ENCODE measurements at regions not wholly inside any gene's neighbourhood (a gene's known extent, or its start where the extent isn't known, plus 50 kb on each side); places are given as distances from the start of the nearest gene placed in this dataset.
A peak's percentile ranks its signal among the peaks of the same experiment; 100 is the strongest.

- Histone ChIP-seq H3F3A (ENCODE audit: low read depth) (no peaks in the 10 kb centered on the region), H3K27me3 (no peaks in the 10 kb centered on the region), H3K4me3 (no peak overlapping the region), H3K9me3 (ENCODE audit: low read depth) (no peaks in the 10 kb centered on the region), H3K27ac (no peak overlapping the region), H3K36me3 (no peaks in the 10 kb centered on the region), H4K20me1 (ENCODE audit: low read depth) (no peaks in the 10 kb centered on the region), H3K4me1 (no peaks in the 10 kb centered on the region), H3K4me2 (no peak overlapping the region), H3K79me2 (ENCODE audit: low read depth) (no peaks in the 10 kb centered on the region), H2AFZ (replicated peaks) (peak overlapping the region; percentile 17), H3K9ac (no peak overlapping the region)
- Mint-ChIP-seq H3K36me3 (no peaks in the 10 kb centered on the region), H3K4me1 (no peaks in the 10 kb centered on the region), H3K9me3 (no peaks in the 10 kb centered on the region), H3K27ac (no peak overlapping the region), H3K27me3 (ENCODE audit: insufficient read depth, low read depth) (no peaks in the 10 kb centered on the region), H3K4me3 (no peak overlapping the region)
- DNase-seq (ENCODE audit: low spot score), result no peak
- TF ChIP-seq CTCF (IDR thresholded peaks at IDR 0.05) (no peak), EZH2phosphoT487 (IDR thresholded peaks at IDR 0.05) (no peak), EZH2 (IDR thresholded peaks at IDR 0.05) (no peak)
These were observed 439.5 kb downstream of the AMY1C start for GRCh38 chr1:104189207-104189606.

- Mint-ChIP-seq H3K27ac (no peak overlapping the region), H3K4me1 (no peaks in the 10 kb centered on the region), H3K27me3 (ENCODE audit: insufficient read depth, low read depth) (no peaks in the 10 kb centered on the region), H3K9me3 (no peaks in the 10 kb centered on the region), H3K36me3 (no peaks in the 10 kb centered on the region), H3K4me3 (no peak overlapping the region)
- Histone ChIP-seq H3K79me2 (ENCODE audit: low read depth) (no peaks in the 10 kb centered on the region), H3K4me1 (no peaks in the 10 kb centered on the region), H3K4me2 (no peak overlapping the region), H3F3A (ENCODE audit: low read depth) (no peaks in the 10 kb centered on the region), H2AFZ (replicated peaks) (no peak overlapping the region), H3K27me3 (no peaks in the 10 kb centered on the region), H4K20me1 (ENCODE audit: low read depth) (no peaks in the 10 kb centered on the region), H3K36me3 (no peaks in the 10 kb centered on the region), H3K9ac (no peak overlapping the region), H3K27ac (no peak overlapping the region), H3K9me3 (ENCODE audit: low read depth) (no peaks in the 10 kb centered on the region), H3K4me3 (no peak overlapping the region)
- TF ChIP-seq CTCF (IDR thresholded peaks at IDR 0.05) (no peak), EZH2phosphoT487 (IDR thresholded peaks at IDR 0.05) (no peak), EZH2 (IDR thresholded peaks at IDR 0.05) (no peak)
- DNase-seq (ENCODE audit: low spot score), result no peak
These were observed 441.1 kb downstream of the AMY1C start for GRCh38 chr1:104190821-104191220.

- H3K9me3 Mint-ChIP-seq, result no peaks in the 10 kb centered on the region
- Histone ChIP-seq H3K9ac (no peak overlapping the region), H3K79me2 (ENCODE audit: low read depth) (no peaks in the 10 kb centered on the region), H3K4me3 (no peak overlapping the region), H3K9me3 (ENCODE audit: low read depth) (no peaks in the 10 kb centered on the region), H3K4me1 (no peaks in the 10 kb centered on the region), H3K4me2 (no peak overlapping the region), H2AFZ (replicated peaks) (no peak overlapping the region), H3F3A (ENCODE audit: low read depth) (no peaks in the 10 kb centered on the region), H3K36me3 (no peaks in the 10 kb centered on the region), H4K20me1 (ENCODE audit: low read depth) (no peaks in the 10 kb centered on the region), H3K27ac (no peak overlapping the region), H3K27me3 (no peaks in the 10 kb centered on the region)
- H3K27ac Mint-ChIP-seq, result no peak overlapping the region
- no peak overlapping the region for H3K4me3 Mint-ChIP-seq
- H3K4me1 Mint-ChIP-seq, result no peaks in the 10 kb centered on the region
- no peak for TF ChIP-seq CTCF (IDR thresholded peaks at IDR 0.05)
- TF ChIP-seq EZH2phosphoT487 (IDR thresholded peaks at IDR 0.05), result no peak
- no peak for TF ChIP-seq EZH2 (IDR thresholded peaks at IDR 0.05)
- no peak for DNase-seq (ENCODE audit: low spot score)
- no peaks in the 10 kb centered on the region for H3K27me3 Mint-ChIP-seq (ENCODE audit: insufficient read depth, low read depth)
- no peaks in the 10 kb centered on the region for H3K36me3 Mint-ChIP-seq
These were observed 445.7 kb downstream of the AMY1C start for GRCh38 chr1:104195395-104195794.

- no peaks in the 10 kb centered on the region for H3K27me3 Mint-ChIP-seq (ENCODE audit: insufficient read depth, low read depth)
- H3K4me1 Mint-ChIP-seq, result no peaks in the 10 kb centered on the region
- Histone ChIP-seq H3K9ac (no peak overlapping the region), H3K4me3 (no peak overlapping the region), H2AFZ (replicated peaks) (no peak overlapping the region), H3K4me2 (no peak overlapping the region), H3F3A (ENCODE audit: low read depth) (no peaks in the 10 kb centered on the region), H3K27ac (no peak overlapping the region), H4K20me1 (ENCODE audit: low read depth) (no peaks in the 10 kb centered on the region), H3K4me1 (no peaks in the 10 kb centered on the region), H3K36me3 (no peaks in the 10 kb centered on the region), H3K9me3 (ENCODE audit: low read depth) (no peaks in the 10 kb centered on the region), H3K27me3 (no peaks in the 10 kb centered on the region), H3K79me2 (ENCODE audit: low read depth) (no peaks in the 10 kb centered on the region)
- no peak overlapping the region for H3K27ac Mint-ChIP-seq
- no peaks in the 10 kb centered on the region for H3K36me3 Mint-ChIP-seq
- H3K9me3 Mint-ChIP-seq, result peaks cover 2% of the 10 kb centered on the region
- no peak for TF ChIP-seq EZH2 (IDR thresholded peaks at IDR 0.05)
- TF ChIP-seq CTCF (IDR thresholded peaks at IDR 0.05), result no peak
- TF ChIP-seq EZH2phosphoT487 (IDR thresholded peaks at IDR 0.05), result no peak
- no peak overlapping the region for H3K4me3 Mint-ChIP-seq
- DNase-seq (ENCODE audit: low spot score), result no peak
These were observed 446.4 kb downstream of the AMY1C start for GRCh38 chr1:104196136-104196535.
